ENCODE measurements at regions not wholly inside any gene's neighbourhood (a gene's known extent, or its start where the extent isn't known, plus 50 kb on each side); places are given as distances from the start of the nearest gene placed in this dataset.
"Not testable (repeated sequence)": the region's sequence is repeated elsewhere in the genome, so short reads cannot be mapped to it uniquely, and the experiment has no call there.

- not testable (repeated sequence) for DNase-seq (ENCODE audit: low read depth in 2 of 2)
Measured at GRCh38 chr5:154588833-154589425, 110.9 kb upstream of the HAND1 start.

- DNase-seq (ENCODE audit: low read depth in 2 of 2): no peak
Measured at GRCh38 chr5:154588091-154588774, 110.2 kb upstream of the HAND1 start.

GRCh38 chr5:154587123-154588026 is 109.3 kb upstream of the HAND1 start:
- DNase-seq (ENCODE audit: low read depth in 2 of 2): no peak

- no peak for DNase-seq (ENCODE audit: low read depth in 2 of 2)
Measured at GRCh38 chr5:154583671-154584177, 105.7 kb upstream of the HAND1 start.

GRCh38 chr5:154580422-154580821 is 102.4 kb upstream of the HAND1 start:
- DNase-seq (ENCODE audit: low read depth in 2 of 2): no peak

- DNase-seq (ENCODE audit: low read depth in 2 of 2): no peak
Measured at GRCh38 chr5:154577416-154577815, 99.4 kb upstream of the HAND1 start.

- DNase-seq (ENCODE audit: low read depth in 2 of 2): no peak
Measured at GRCh38 chr5:154576429-154576806, 98.4 kb upstream of the HAND1 start.

- no peak for DNase-seq (ENCODE audit: low read depth in 2 of 2)
Measured at GRCh38 chr5:154575546-154576428, 97.8 kb upstream of the HAND1 start.

GRCh38 chr5:154573011-154573410 is 95.0 kb upstream of the HAND1 start:
- DNase-seq (ENCODE audit: low read depth in 2 of 2): no peak

- no peak for DNase-seq (ENCODE audit: low read depth in 2 of 2)
Measured at GRCh38 chr5:154571325-154572035, 93.5 kb upstream of the HAND1 start.

- DNase-seq (ENCODE audit: low read depth in 2 of 2): no peak
Measured at GRCh38 chr5:154570572-154571324, 92.7 kb upstream of the HAND1 start.

GRCh38 chr5:154568589-154568988 is 90.6 kb upstream of the HAND1 start:
- DNase-seq (ENCODE audit: low read depth in 2 of 2): no peak

- no peak for DNase-seq (ENCODE audit: low read depth in 2 of 2)
Measured at GRCh38 chr5:154567155-154567554, 89.1 kb upstream of the HAND1 start.

GRCh38 chr5:154566146-154566680 is 88.2 kb upstream of the HAND1 start:
- DNase-seq (ENCODE audit: low read depth in 2 of 2): no peak

GRCh38 chr5:154565123-154565522 is 87.1 kb upstream of the HAND1 start:
- no peak for DNase-seq (ENCODE audit: low read depth in 2 of 2)

GRCh38 chr5:154562244-154562880 is 84.3 kb upstream of the HAND1 start:
- DNase-seq (ENCODE audit: low read depth in 2 of 2): no peak

GRCh38 chr5:154559398-154560276 is 81.6 kb upstream of the HAND1 start:
- no peak for DNase-seq (ENCODE audit: low read depth in 2 of 2)

GRCh38 chr5:154557548-154557947 is 79.5 kb upstream of the HAND1 start:
- DNase-seq (ENCODE audit: low read depth in 2 of 2): no peak

Data from stimulated activated CD8-positive, alpha-beta memory T cell treated with anti-CD3 and anti-CD28 coated beads, Interleukin-7, amount 100 ng/mL, for 1 hour (primary cell).